Mesendoderm (in vitro differentiated cells): ENCODE measurements at regions not wholly inside any gene's neighbourhood (a gene's known extent, or its start where the extent isn't known, plus 50 kb on each side); places are given as distances from the start of the nearest gene placed in this dataset.
A peak's percentile ranks its signal among the peaks of the same experiment; 100 is the strongest.

ENCODE experiments used
- DNase-seq: peaks from one replicate; pipeline ENCODE4 v3.0.0; 2013
- H2AK5ac ChIP-seq: 2 replicates; pipeline ENCODE4 v1.6.1; 2013; ENCODE audit warnings: low read length, inconsistent platforms
- H2BK120ac ChIP-seq: 2 replicates; pipeline ENCODE4 v1.6.1; 2013; ENCODE audit warnings: low read depth, mild to moderate bottlenecking, low read length, moderate library complexity, mixed read lengths
- H2BK15ac ChIP-seq: replicated peaks from 2 replicates; pipeline ENCODE4 v1.6.1; 2013; ENCODE audit warnings: low read depth, mild to moderate bottlenecking, moderate library complexity
- H2BK5ac ChIP-seq: 2 replicates; pipeline ENCODE4 v1.6.1; 2013; ENCODE audit warnings: low read length, inconsistent platforms
- H3K18ac ChIP-seq: 2 replicates; pipeline ENCODE4 v1.6.1; 2013; ENCODE audit warnings: mild to moderate bottlenecking, low read length, mixed read lengths
- H3K23ac ChIP-seq: one replicate; pipeline ENCODE4 v1.6.1; 2013; ENCODE audit warnings: low read length
- H3K27ac ChIP-seq: 2 replicates; pipeline ENCODE4 v1.5.1; 2013; ENCODE audit warnings: low read depth, mild to moderate bottlenecking, inconsistent platforms, low read length, moderate library complexity
- H3K27me3 ChIP-seq: 2 replicates; pipeline ENCODE4 v1.6.1; 2013; ENCODE audit warnings: low read length, control low read depth, mild to moderate bottlenecking, inconsistent platforms; ENCODE audit not compliant: insufficient read depth, poor library complexity
- H3K36me3 ChIP-seq: 2 replicates; pipeline ENCODE4 v1.6.1; 2013; ENCODE audit warnings: low read length, inconsistent platforms; ENCODE audit not compliant: control insufficient read depth, insufficient read depth
- H3K4ac ChIP-seq: one replicate; pipeline ENCODE4 v1.6.1; 2013; ENCODE audit warnings: low read depth, mild to moderate bottlenecking, low read length, moderate library complexity
- H3K4me1 ChIP-seq: 2 replicates; pipeline ENCODE4 v1.6.1; 2013; ENCODE audit warnings: low read depth, low read length, inconsistent platforms; ENCODE audit not compliant: control insufficient read depth
- H3K4me2 ChIP-seq: 2 replicates; pipeline ENCODE4 v1.6.1; 2013; ENCODE audit warnings: low read length
- H3K4me3 ChIP-seq: 2 replicates; pipeline ENCODE4 v1.5.1; 2013; ENCODE audit warnings: mild to moderate bottlenecking, low read length
- H3K56ac ChIP-seq: one replicate; pipeline ENCODE4 v1.6.1; 2013; ENCODE audit warnings: low read length
- H3K79me1 ChIP-seq: 2 replicates; pipeline ENCODE4 v1.6.1; 2013; ENCODE audit warnings: low read length, inconsistent platforms
- H3K79me2 ChIP-seq: 2 replicates; pipeline ENCODE4 v1.6.1; 2013; ENCODE audit warnings: mild to moderate bottlenecking, low read length; ENCODE audit not compliant: control insufficient read depth, insufficient read depth
- H3K9ac ChIP-seq: 2 replicates; pipeline ENCODE4 v1.6.1; 2013; ENCODE audit warnings: low read length, inconsistent platforms
- H4K5ac ChIP-seq: one replicate; pipeline ENCODE4 v1.6.1; 2013; ENCODE audit warnings: low read length
- H4K8ac ChIP-seq: one replicate; pipeline ENCODE4 v1.6.1; 2013; ENCODE audit warnings: low read depth, mild to moderate bottlenecking, control low read depth, low read length, moderate library complexity
- WGBS: extraction: QIAGEN DNeasy Blood & Tissue Kit; methylation state at CpG from one replicate; pipeline ENCODE4 v1.1.7; 2013; ENCODE audit warnings: low lambda C conversion rate, missing lambda C conversion rate; ENCODE audit not compliant: insufficient coverage; ENCODE audit errors: extremely low coverage; 5-methylcytosine and 5-hydroxymethylcytosine counted together

DNA sequence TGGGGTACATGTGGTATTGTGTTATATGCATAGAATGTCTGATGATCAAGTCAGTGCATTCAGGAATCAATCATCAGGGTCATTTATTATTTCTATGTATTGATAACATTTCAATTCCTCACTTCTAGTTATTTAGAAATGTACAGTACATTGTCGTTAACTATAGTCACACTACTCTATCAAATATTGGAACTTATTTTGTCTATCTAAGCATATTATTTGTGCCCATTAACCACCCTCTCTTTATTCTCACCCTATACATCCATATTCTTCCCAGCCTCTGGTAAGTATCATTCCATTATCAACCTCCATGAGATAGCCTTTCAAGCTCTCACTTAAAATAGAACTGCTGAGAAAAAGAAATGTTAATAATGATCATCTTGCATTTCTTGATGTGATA lies 596.5 kb upstream of the POT1 start:
- H3K27ac ChIP-seq, result no peak overlapping the region
- no peaks in the 10 kb centered on the region for H3K27me3 ChIP-seq
- H2AK5ac ChIP-seq, result no peak overlapping the region
- DNase-seq, result no peak
- no peaks in the 10 kb centered on the region for H3K79me1 ChIP-seq
- no peak overlapping the region for H3K56ac ChIP-seq
- H2BK5ac ChIP-seq, result no peak overlapping the region
- H3K9ac ChIP-seq, result no peak overlapping the region
- no peak overlapping the region for H3K4ac ChIP-seq
- H3K36me3 ChIP-seq, result no peaks in the 10 kb centered on the region
- H2BK15ac ChIP-seq, result no peak overlapping the region
- no CpG with 5 or more reads among the region's 1 CpG for WGBS
- H3K4me2 ChIP-seq, result no peak overlapping the region
- no peak overlapping the region for H3K23ac ChIP-seq
- H2BK120ac ChIP-seq, result no peak overlapping the region
- H3K79me2 ChIP-seq, result no peaks in the 10 kb centered on the region
- H3K4me1 ChIP-seq, result no peaks in the 10 kb centered on the region
- H4K8ac ChIP-seq, result no peak overlapping the region
- H3K4me3 ChIP-seq, result no peak overlapping the region
- H3K18ac ChIP-seq, result no peak overlapping the region
- no peak overlapping the region for H4K5ac ChIP-seq

DNA sequence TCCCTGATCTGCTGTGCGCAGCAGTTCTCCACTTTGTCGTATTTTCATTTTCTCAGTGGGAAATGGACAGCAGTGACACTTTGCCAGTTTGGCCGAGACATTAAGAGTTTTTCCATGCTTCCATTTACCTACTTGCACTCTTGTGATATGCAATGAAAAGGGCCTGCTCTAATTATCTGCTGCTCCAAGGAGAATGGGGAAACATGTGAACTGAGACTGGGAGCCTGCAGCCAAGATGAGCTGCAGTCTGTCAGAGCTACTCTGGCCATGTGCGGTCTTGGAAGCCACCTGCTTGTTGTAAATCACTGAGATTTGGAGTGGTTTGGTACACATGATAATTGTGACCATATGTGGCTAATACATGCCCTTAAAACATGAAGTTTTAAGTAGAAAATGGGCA lies 586.6 kb upstream of the POT1 start:
- no peaks in the 10 kb centered on the region for H3K79me2 ChIP-seq
- H3K4me3 ChIP-seq, result no peak overlapping the region
- H3K36me3 ChIP-seq, result no peaks in the 10 kb centered on the region
- H2BK120ac ChIP-seq, result no peak overlapping the region
- no peak overlapping the region for H3K27ac ChIP-seq
- DNase-seq, result no peak
- H3K9ac ChIP-seq, result no peak overlapping the region
- no peak overlapping the region for H2BK15ac ChIP-seq
- H3K18ac ChIP-seq, result no peak overlapping the region
- H3K4me2 ChIP-seq, result no peak overlapping the region
- H3K4me1 ChIP-seq, result no peaks in the 10 kb centered on the region
- no peaks in the 10 kb centered on the region for H3K27me3 ChIP-seq
- no peak overlapping the region for H2AK5ac ChIP-seq
- WGBS, result no CpG with 5 or more reads among the region's 4 CpGs
- no peak overlapping the region for H2BK5ac ChIP-seq
- no peak overlapping the region for H3K4ac ChIP-seq
- no peak overlapping the region for H4K8ac ChIP-seq
- H4K5ac ChIP-seq, result no peak overlapping the region
- H3K79me1 ChIP-seq, result no peaks in the 10 kb centered on the region
- no peak overlapping the region for H3K56ac ChIP-seq
- no peak overlapping the region for H3K23ac ChIP-seq

GRCh38 chr7:125512373-125512772 lies 582.7 kb upstream of the POT1 start:
- DNase-seq, result no peak
- H3K27me3 ChIP-seq, result no peaks in the 10 kb centered on the region
- H3K36me3 ChIP-seq, result no peaks in the 10 kb centered on the region
- H3K79me1 ChIP-seq, result no peaks in the 10 kb centered on the region
- H3K4me1 ChIP-seq, result no peaks in the 10 kb centered on the region
- no peak overlapping the region for H3K4me3 ChIP-seq
- no CpG with 5 or more reads among the region's 1 CpG for WGBS
- H4K8ac ChIP-seq, result no peak overlapping the region
- no peaks in the 10 kb centered on the region for H3K79me2 ChIP-seq
- no peak overlapping the region for H3K23ac ChIP-seq
- H2BK15ac ChIP-seq, result no peak overlapping the region
- H3K27ac ChIP-seq, result no peak overlapping the region
- H3K4ac ChIP-seq, result no peak overlapping the region
- no peak overlapping the region for H2BK5ac ChIP-seq
- no peak overlapping the region for H3K56ac ChIP-seq
- H3K9ac ChIP-seq, result no peak overlapping the region
- H3K18ac ChIP-seq, result no peak overlapping the region
- H2AK5ac ChIP-seq, result no peak overlapping the region
- no peak overlapping the region for H3K4me2 ChIP-seq
- H2BK120ac ChIP-seq, result no peak overlapping the region
- H4K5ac ChIP-seq, result no peak overlapping the region

DNA sequence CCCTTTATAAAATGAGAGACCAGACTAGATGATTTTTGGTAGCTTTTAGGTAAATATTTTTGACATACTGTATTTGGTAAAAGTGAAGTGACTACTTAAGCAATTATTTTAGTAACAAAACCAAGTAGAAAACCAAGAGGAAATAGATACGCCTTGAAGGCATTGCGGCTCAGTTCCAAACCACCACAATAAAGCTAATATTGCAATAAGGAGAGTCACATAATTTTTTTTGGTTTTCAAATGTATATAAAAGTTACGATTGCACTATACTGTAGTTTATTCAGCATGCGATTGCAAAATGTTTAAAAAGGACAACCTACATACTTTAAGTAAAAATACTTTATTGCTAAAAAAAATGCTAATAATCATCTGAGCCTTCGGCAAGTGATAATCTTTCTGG lies 581.7 kb upstream of the POT1 start:
- no CpG with 5 or more reads among the region's 5 CpGs for WGBS
- no peak overlapping the region for H3K9ac ChIP-seq
- no peak overlapping the region for H3K4me3 ChIP-seq
- DNase-seq, result no peak
- H4K8ac ChIP-seq, result no peak overlapping the region
- no peak overlapping the region for H3K18ac ChIP-seq
- no peak overlapping the region for H3K23ac ChIP-seq
- no peaks in the 10 kb centered on the region for H3K27me3 ChIP-seq
- H3K4ac ChIP-seq, result no peak overlapping the region
- H3K56ac ChIP-seq, result no peak overlapping the region
- no peak overlapping the region for H2BK120ac ChIP-seq
- no peak overlapping the region for H2BK15ac ChIP-seq
- H2AK5ac ChIP-seq, result no peak overlapping the region
- no peaks in the 10 kb centered on the region for H3K4me1 ChIP-seq
- no peaks in the 10 kb centered on the region for H3K79me2 ChIP-seq
- no peaks in the 10 kb centered on the region for H3K36me3 ChIP-seq
- H3K79me1 ChIP-seq, result no peaks in the 10 kb centered on the region
- no peak overlapping the region for H4K5ac ChIP-seq
- H2BK5ac ChIP-seq, result no peak overlapping the region
- H3K27ac ChIP-seq, result no peak overlapping the region
- H3K4me2 ChIP-seq, result no peak overlapping the region

DNA sequence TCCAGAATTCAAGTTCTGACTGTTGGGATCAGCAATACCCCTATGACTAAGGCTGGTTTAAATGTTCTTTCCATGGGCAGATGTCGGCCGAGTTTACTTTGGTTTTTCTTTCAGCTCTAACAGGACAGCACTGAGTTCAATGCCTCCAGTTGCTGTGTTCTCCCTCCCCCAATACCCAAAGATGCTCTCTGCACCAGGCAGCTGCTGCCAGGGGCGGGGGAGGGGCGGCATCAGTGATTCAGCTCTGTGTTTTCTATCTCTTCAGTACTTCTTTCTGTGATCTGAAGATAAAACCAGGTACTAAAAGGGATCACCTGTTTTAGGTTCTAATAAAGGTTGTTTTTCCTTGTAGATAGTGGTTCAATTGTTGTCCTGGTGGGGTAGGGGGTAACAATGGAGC lies 576.7 kb upstream of the POT1 start:
- Histone ChIP-seq H3K4ac (no peak overlapping the region), H4K5ac (no peak overlapping the region)
- no CpG with 5 or more reads among the region's 4 CpGs for WGBS

DNA sequence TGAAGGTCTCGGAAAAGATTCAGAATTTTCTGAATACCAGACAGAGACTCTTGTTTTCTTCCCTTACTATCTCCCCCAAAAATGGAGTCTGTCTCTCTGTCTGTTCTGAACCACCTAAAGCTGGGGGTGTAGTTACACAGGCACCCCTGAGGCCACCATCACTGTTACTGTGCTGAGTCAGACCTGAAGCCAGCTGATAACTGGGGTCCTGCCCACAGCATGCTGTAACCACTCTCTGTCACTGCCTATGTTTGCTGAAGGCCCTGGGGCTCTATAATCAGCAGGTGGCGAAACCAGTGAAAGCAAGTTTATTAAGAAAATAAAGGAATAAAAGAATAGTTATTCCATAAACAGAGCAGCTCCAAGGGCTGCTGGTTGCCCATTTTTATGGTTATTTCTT lies 575.2 kb upstream of the POT1 start:
- DNase-seq, result peak; percentile 51
- no peak overlapping the region for H4K8ac ChIP-seq
- H2AK5ac ChIP-seq, result no peak overlapping the region
- no peak overlapping the region for H3K23ac ChIP-seq
- H3K18ac ChIP-seq, result peak overlapping the region; percentile 56
- no peak overlapping the region for H2BK5ac ChIP-seq
- no peaks in the 10 kb centered on the region for H3K79me2 ChIP-seq
- peaks cover 8% of the 10 kb centered on the region for H3K4me1 ChIP-seq
- H4K5ac ChIP-seq, result no peak overlapping the region
- H3K36me3 ChIP-seq, result no peaks in the 10 kb centered on the region
- no peak overlapping the region for H2BK15ac ChIP-seq
- no peak overlapping the region for H2BK120ac ChIP-seq
- no peak overlapping the region for H3K4me3 ChIP-seq
- H3K4me2 ChIP-seq, result no peak overlapping the region
- no peak overlapping the region for H3K9ac ChIP-seq
- no peak overlapping the region for H3K4ac ChIP-seq
- H3K27me3 ChIP-seq, result no peaks in the 10 kb centered on the region
- H3K79me1 ChIP-seq, result no peaks in the 10 kb centered on the region
- no peak overlapping the region for H3K56ac ChIP-seq
- H3K27ac ChIP-seq, result no peak overlapping the region
- WGBS, result no CpG with 5 or more reads among the region's 2 CpGs

More for the DNA sequence above, 576.7 kb upstream of the POT1 start:
- Histone ChIP-seq H2BK120ac (no peak overlapping the region), H2BK15ac (no peak overlapping the region), H3K4me3 (no peak overlapping the region), H3K27me3 (no peaks in the 10 kb centered on the region), H3K9ac (no peak overlapping the region), H3K27ac (no peak overlapping the region), H3K4me2 (no peak overlapping the region), H3K79me1 (no peaks in the 10 kb centered on the region), H3K36me3 (no peaks in the 10 kb centered on the region), H3K23ac (no peak overlapping the region), H3K4me1 (peaks cover 8% of the 10 kb centered on the region), H2AK5ac (no peak overlapping the region), H4K8ac (no peak overlapping the region), H3K56ac (no peak overlapping the region), H3K18ac (no peak overlapping the region), H2BK5ac (no peak overlapping the region), H3K79me2 (no peaks in the 10 kb centered on the region)
- DNase-seq, result peak; percentile 13
